ENCODE measurements at regions not wholly inside any gene's neighbourhood (a gene's known extent, or its start where the extent isn't known, plus 50 kb on each side); places are given as distances from the start of the nearest gene placed in this dataset.
A peak's percentile ranks its signal among the peaks of the same experiment; 100 is the strongest.

DNA sequence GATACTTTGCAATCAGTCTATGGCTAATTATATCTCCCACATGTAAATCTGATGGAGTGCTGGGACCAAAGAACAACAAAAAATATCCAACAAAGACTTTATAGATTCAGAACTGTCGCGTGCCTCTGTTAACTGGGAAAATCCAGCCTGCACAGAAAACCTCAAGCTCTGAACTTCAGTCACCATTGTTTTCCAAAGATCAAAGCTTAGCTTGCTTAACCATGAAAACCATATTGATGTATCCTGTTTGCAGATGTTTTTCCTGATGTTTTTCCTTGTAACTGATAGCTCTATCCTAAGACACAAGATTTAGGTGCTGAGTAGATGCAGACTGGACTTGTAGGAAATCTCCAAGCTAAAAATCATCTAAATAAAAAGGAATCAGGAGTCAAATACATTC lies 163.7 kb downstream of the GXYLT1 start:
- DNase-seq = no peak

DNA sequence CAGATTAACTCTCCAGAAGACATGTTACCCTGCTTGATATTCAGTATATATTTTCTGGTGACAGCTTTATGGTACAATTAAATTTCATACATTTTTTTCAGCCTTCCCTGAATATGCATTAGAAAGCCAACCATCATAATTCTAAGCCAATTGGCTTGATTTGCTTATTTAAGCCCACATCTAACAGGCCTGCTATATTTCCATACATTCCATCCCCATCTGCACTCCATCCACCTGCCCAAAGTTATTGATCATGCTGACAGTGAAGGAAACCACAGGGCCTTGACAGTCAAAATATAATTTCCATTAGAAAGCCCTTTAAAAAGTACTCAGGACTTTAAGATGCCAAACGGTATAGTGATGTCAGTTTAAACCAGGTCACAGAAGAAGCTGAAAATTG lies 164.3 kb downstream of the GXYLT1 start:
- no peak for DNase-seq

DNA sequence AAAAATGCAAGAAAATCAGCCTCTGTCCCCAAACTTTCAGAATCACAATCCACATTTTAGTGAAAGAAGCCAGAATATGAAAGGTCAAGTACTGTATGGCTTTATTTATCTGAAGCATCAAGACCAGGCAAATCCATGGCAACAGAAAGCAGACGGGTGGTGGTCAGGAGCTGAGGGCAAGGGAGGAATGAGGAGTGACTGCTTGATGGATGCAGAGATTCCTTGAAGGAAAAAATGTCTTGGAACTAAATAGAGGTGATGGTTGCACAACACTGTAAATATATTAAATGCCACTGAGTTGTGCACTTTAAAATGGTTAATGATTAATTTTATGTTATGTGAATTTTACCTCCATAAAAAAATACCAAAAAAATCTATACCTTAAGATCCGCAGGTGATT lies 165.1 kb downstream of the GXYLT1 start:
- DNase-seq = no peak

DNA sequence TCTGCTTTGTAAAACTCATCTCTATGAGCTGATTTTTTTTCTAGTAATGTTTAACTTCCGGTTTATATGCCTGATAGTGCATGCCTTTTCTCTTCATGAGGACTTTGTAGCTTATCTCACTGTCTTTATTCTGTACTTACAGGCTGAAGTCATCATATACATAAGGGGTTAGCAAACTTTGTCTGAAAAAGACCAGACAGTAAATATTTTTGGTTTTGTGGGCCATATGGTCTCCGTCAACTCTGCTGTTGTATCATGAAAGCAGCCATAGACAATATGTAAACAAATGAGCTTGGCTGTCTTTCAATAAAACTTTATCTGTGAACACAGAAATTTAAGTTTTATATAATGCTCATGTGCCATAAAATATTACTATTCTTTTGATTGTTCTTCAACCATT lies 172.1 kb downstream of the GXYLT1 start:
- no peak for DNase-seq

DNA sequence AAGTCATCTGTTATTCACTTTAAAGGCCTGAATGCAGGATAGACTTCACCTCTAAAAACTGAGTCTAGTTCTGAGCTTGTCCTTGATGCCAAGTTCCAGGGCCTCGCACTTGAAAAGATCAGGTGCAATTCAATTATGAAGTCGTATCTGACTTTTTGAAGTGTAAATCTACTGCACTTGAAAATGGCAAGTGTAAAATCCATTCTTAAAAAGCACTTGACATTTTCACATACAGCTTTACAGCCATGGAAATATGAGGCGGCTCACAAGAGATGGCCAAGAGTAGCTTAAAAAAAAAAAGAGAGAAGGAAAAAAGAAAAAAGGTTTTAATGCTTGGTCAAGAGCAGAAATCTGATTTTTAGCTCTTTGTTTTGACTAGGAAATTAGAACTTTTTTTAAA lies 172.5 kb downstream of the GXYLT1 start:
- DNase-seq = no peak

DNA sequence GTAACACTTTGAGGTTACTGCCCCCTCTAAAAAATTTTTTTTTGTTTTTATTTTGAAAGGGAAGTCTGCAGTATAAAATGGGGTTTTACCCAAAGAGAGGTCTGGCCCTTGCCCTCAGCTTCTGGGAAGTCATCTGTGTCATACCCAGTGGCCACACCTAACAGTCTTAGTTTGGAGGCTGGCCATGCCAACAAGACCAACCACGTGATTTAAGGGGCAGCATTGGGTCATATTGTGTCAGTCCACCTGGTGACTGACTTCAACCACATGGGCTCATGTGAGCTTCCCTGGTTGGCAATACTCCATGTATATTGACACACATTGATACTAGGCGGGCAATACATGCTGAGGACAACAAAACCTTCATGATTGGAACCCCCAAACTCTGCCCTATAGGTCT lies 173.9 kb downstream of the GXYLT1 start:
- no peak for DNase-seq

DNA sequence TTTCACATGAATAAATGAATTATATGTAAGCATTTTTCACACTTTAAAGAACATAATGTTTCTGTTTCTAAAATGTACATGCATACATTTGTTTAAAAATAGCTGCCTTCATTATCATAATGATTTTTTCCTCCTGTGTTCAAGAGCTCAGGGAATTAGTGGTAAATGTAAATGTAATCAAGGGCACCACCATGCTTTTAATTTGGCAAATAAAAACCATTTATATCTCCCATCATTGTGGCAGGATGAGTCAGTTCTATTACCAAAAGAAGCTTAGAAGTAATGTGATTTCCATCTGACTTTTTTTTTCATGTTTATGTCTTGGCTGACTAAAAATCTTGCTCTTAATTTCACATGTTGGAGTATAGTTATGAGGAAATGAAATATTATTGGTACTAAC lies 176.1 kb downstream of the GXYLT1 start:
- no peak for DNase-seq

DNA sequence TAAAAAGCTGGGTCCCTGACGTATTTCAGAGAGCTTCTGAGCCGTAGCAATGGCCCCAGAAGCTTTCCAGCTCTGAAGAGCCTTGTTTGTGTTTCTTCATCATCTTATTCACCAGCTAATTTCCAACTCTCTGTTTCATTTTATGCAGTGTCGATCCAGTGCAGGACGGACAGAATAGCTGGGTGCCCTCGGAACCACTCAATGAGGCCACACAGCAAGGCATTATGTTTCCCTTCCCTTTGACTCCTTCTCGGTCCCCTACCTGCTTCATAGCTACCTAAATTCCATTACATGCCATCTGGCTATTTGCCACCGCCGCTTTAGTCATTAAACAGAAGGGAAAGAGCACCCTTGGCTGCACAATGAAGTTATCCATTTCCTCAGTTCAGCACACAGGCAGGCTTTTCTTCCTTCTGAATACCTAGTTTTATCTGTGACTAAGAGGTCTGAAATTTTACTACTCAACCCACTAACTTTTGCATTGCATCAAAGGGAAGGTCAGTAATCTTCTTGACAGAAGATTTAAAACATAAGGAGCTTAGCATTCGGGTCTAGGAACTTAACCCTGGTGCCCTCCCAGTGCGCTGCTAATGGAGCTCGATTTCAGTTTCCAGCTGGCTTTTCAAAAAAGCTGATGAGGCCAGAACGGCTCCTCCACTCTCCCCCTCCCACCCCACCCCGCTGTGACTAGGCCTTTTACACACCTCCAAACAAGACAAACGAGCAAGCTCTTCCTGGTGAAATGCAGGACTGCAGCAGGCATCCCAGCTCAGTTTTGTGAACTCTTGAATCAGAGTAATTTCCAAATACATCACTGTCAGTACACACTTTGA lies 176.8 kb downstream of the GXYLT1 start:
- DNase-seq = no peak

DNA sequence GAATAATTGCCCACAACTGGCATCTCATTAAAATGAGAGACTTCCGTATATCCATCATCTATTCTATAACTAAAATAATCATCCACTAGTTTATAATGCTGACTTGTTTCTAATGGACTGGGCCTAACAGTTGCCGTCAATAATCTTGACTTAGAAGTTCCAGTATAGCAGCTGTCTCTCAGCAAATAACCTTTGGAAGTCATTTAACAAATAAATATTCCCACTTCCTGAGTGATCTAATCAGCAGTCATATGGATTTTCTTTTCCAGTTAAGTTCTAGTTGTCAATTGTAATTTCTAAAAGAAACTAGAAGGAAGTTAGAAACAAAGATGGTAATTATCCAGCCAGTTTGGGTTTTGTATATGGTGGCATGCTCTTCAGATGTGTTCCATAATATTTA lies 177.8 kb downstream of the GXYLT1 start:
- no peak for DNase-seq

DNA sequence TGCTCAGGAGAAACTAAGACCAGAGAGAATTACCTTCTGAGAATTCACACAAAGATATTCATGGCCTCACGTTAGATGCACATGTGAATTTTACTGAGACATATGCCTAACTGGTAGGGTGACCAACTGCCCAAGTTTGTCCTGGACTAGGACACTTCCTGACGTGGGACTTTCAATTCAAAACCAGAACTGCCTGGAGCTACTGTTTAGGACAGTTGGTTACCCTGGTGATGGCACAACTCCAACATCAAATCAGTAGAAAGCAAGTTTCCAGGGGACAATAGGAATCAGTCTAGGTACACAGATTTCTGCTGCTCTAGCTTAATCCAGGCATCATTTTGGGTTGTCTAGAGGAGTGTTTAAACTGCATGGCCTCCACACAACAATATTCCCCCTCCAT lies 178.7 kb downstream of the GXYLT1 start:
- no peak for DNase-seq

DNA sequence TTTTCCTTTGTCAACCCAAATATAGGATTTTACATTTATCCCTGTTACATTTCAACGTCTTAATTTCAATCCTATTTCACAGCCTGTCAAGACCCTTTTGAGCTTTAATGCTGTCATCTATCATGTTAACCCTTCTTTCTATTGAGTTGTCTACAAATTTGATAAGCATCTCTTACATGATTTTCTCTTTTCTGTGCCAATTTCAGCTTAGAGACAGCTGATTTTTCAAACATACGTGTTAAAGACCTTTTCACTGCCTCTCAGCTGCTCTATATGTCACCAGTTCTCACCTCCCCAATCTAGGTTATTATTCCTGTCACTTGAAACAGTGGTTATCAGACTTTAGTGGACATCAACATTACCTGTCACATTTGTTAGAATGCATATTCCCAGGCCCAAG lies 181.3 kb downstream of the GXYLT1 start:
- DNase-seq = no peak

DNA sequence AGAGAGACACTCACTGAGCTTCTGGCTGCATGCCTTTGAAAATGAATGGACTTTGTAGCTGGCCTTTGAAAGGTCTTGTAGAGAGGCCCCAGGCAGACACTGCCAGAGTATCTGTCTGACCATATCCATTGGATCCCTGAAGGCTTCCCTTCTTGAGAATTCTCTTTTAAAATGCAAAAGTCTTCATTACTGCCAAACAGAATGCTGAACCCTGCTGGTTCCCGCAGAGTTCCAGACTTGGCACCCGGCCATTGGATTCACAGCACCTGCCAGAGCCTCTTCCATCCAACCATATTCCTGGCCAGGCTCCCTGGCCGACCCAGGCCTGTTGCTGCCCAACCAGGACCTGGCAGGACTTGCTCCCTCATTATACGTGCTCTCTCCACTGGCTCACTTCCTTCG lies 182.5 kb downstream of the GXYLT1 start:
- DNase-seq = no peak

DNA sequence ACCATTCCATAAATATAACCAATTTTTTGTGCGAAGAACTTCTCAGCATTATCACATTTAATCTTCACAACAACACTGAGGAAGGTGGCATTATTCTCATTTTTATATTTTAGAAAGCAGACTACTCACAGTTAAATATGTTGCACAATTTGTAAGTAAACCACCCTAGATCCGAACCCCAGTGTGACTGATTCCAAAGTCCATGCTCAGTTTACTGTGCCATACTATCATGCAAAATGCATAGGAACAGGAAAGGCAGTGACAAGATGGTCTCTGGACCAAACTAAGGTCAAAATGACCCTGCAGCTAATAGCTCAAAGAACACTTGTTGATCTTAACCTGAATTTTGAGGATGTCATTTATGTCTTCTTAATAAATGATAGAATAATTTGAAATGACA lies 185.4 kb downstream of the GXYLT1 start:
- no peak for DNase-seq

DNA sequence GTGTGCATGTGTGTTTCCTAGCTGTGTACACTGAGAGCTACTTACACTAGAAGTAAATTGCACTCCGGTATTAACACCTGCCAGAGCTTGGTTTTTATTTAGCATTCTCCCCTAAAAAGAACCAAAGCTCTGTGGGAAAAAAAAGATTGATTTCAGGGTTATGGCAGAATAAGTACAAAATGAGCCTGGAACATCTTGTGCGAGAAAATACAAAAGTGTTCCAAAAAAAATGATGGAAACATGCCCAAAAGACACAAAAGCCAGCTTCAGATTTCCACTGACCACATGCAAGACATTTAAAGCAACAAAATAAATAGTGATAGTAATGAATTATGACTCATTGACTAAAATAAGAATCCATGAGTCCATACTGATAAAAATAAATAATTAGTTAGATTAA lies 188.3 kb downstream of the GXYLT1 start:
- no peak for DNase-seq

DNA sequence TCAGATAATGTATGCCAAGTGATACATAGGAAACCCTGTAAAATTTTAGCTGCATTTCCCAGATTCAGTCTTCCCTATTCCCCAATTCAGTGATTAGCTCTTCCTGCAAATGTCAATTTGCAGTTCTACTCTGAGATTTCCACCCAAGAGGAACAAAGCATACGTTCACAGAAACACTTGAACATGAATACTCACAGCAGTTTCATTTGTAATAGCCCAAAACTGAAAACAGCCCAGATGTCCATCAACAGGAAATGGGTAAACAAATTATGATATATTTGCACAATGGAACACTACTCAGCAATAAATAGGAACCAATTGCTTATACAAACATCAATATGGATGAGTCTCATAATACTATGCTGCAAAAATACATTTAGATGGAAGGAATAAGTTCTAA lies 194.2 kb downstream of the GXYLT1 start:
- DNase-seq = no peak

DNA sequence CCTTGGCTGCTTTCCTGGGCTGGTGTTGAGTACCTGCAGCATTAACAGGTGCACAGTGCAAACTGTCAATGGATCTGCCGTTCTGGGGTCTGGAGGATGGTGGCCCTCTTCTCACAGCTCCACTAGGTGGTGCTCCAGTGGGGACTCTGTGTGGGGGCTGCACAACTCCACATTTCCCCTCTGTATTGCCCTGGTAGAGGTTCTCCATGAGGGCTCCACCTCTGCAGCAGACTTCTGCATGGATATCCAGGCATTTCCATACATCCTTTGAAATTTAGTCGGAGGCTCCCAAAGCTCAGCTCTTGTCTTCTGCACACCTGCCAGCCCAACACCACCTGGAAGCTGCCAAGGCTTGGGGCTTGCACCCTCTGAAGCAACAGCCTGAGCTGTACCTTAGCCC lies 198.6 kb downstream of the GXYLT1 start:
- no peak for DNase-seq

DNA sequence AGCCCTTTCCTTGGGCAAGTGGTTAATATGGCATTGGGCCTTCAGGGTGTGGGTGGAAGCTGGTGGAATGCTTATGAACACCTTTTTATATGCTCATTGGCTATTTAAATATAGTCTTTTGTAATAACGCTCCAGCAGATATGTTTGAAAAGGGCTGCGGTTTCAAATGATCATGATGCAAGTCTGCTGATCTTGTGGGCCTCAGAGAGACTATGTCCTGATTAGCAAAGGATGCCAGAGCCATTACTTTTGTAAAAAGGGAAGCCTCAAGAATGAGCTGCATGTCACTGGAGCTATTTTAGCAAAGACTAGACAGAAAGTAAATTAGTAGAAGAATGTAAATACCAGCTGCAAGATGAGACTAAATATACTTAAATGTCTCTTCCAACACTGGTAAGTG lies 200.5 kb downstream of the GXYLT1 start:
- no peak for DNase-seq

DNA sequence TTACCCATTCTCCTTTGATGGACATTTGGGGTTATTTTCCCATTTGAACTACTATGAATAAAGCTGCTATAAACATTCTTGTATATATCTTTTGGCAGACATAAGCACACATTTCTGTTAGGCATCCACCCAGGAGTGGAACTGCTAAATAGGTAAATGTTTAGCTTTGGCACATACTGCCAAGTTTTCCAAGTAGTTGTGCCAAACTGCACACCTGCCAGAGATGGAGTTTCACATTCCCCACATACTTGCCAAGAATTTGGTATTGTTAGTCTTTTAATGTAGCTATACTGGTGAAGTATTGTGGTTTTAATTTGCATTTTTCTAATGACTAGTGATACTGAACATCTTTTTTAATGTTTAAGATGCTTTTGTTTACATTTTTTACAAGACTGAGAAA lies 201.0 kb downstream of the GXYLT1 start:
- no peak for DNase-seq

DNA sequence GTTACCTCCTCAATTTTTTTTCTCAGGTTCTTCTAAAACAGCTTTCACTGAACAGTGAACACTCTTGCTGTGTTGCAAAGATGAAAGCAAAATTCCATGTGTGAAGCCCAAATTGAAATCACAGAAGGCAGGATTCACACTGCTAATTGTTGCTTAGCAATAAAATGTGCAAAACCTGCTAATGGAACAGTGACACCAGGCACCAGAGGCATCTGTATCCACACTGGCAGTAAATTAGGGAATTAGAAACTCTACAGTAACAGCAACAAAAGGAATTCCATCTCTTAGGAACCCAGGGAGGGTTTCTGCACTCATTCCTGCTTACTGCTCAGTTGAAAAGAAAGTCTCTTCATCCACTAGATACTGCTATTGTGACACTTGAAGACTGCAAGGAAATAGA lies 202.3 kb downstream of the GXYLT1 start:
- DNase-seq = no peak

DNA sequence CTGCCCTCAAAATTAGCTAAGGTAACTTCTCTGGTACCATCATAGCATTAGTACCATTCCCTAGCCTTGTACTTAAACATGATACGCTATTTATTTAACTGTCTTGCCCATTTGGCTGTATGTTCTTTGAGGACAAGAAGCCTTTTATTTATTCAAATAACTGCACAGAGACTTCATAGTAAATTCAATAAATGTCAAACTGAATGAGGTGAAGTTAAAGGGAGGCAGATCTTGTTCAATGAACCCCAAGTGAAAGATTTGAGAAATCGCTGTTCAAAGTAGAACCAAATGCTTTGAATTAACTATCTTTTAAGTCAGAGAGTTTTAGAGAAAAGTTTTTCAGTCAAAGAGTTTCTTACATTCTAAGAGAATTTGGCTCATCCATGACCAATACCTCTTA lies 203.6 kb downstream of the GXYLT1 start:
- DNase-seq = no peak

DNA sequence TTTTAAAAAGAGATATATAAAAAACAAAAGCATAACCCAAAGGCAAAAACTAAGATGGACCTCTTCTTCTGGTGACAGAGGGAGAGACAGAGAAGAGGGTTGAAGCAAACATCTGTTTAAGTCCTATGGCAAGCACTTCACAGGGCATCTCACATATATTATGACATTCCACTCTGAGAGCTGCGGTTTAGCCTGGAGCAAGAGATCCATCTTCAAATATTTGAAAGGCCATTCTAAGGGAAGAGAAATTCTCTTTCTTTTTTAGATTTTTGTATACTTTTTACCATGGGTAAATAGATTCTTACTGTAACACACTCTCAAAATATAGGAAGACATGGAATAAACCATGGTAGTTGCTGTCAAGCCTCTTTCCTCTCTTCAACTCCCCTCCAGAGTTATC lies 204.1 kb downstream of the GXYLT1 start:
- no peak for DNase-seq

DNA sequence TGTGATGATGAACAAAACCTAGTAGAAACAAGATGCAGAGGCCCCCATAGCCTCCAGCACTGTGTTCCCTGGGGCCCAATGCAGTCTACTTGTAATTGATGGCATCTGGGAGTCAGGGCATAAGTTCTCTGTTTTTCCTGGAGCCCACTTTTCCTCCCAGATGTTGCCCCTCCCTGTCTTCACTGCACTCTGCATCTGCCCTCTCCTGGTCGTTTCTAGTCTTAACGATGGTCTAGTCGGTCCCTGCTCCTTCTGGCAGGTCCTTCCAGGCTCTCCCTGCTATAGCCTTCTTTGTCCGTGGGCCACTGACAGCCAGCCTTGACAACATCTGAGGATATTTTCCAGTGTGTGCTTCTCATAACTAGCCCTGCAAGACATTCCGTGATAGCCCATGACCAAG lies 208.3 kb downstream of the GXYLT1 start:
- no peak for DNase-seq

DNA sequence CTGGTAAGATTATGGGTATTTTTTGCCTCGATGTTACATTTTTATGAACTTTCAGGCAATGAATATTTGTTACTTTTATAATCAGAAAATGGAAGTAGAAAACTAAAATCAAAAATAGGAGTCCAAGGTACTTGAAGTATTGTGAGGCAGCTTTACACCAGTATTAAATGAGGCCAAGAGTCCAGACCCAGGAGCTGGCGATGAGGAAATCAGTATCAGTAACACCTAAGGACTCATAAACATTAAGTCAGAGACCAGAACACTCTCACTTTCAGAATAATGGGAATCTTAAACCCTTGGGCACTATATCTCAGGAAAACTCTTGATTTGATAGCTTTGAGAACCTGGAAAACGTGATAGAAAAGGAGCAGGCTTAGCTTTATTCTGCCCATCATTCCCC lies 208.8 kb downstream of the GXYLT1 start:
- DNase-seq = no peak

DNA sequence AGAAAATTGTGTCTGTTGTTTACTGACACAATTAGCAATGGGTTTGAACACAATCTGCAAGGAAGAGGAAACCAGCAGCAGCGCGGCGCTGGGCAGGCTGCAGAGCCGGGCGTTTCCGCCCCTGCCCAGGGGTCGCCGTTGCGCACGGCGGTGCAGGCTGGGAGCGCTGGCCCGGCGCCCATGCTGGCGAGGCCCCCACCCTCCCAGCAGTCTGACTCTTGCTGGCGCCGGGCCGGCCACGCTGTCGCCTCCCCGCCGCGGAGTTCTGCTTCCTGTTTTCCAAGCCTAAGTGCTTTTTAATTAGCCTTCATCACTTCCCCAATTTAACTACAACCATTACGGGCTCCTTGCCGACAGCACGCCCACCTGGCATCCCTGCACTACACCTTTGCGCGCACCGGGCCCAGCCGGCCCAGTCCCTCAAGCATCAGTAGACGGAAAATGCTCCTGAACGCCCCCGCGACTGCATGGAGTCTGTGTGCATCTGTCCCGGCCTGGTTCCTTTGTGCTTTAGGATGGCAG lies 212.1 kb downstream of the GXYLT1 start:
- peak; percentile 56 for DNase-seq

DNA sequence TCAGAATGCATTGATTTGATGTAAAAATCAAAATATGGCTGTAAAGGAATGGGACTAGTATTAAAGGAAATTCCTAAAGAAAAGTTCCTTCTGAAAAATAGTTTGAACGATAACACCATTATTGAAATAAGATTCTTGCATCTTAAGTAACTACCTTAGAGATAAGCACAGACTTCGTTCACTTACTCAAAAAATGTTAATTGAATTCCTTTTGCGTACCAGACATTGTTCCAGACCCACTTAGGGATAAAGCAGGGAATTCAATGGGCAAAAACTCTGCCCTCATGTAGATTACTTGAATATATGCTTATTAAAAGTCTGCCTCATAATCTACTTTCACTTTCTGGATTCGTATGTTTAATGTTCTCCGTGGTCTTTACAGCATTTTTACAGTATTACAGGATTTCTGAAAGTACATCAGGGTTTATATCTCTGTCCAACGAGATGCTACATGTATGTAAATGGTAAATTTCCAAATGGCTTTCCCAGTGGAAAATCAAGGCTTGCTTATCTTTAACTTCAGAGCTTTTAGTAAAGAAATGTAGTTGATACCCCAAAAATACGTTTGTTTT lies 213.7 kb downstream of the GXYLT1 start:
- DNase-seq = no peak
